Head of caudate nucleus (tissue), 42 donors: ENCODE measurements at regions not wholly inside any gene's neighbourhood (a gene's known extent, or its start where the extent isn't known, plus 50 kb on each side); places are given as distances from the start of the nearest gene placed in this dataset.
A peak's percentile ranks its signal among the peaks of the same experiment; 100 is the strongest.
"Not testable (repeated sequence)": the region's sequence is repeated elsewhere in the genome, so short reads cannot be mapped to it uniquely, and the experiment has no call there.

Experiments used
- DNase-seq, 42 donors: peaks; one replicate each; pipeline versions ENCODE4 v3.0.0 to v3.0.0-alpha.2; 2020 to 2021; ENCODE audit warnings: mixed read lengths in 7 of 42
- intact Hi-C: fragments of 100-400 bp; cut with DNase I; formaldehyde crosslinking; loops from one replicate; pipeline ENCODE4 v1.15.0; 2022

GRCh38 chr3:157610876-157611535 lies 107.8 kb upstream of the VEPH1 start:
- no peak for DNase-seq
- intact Hi-C loops, result no loop called here

DNA sequence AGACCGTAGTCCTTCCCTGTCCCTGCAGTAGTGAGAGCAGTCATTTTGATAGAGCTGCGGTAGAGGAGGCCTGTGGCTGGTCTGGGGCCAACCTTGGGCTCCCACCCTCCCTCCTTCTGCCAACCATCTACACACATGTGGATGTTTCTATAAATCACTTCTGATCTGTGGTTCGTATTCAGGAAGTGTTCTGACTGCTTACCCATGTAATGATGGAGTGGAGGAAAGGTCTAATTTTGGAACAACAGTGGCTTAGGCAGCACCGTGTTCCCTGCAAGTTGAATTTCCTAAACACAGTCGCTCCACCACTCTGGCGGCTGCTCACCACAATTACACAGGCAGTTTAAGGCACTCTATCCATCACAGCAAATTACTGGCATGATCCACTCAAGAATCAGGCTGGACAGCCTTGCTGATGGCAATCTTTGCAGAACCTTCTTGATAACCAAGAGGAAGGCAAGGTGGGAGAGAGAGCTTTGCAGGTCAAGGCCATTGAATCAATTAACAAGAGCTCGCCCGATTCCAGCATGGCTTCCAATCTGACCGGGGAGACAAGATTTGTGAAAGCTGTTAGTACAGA lies 104.7 kb upstream of the VEPH1 start:
- intact Hi-C loops, result no loop called here

GRCh38 chr3:157606852-157607197 lies 103.6 kb upstream of the VEPH1 start:
- DNase-seq, result no peak
- intact Hi-C loops, result no loop called here

More for the DNA sequence above, 104.7 kb upstream of the VEPH1 start:
- DNase-seq, result peak in 1 of 42 donors; percentile 31

- intact Hi-C loops, result no loop called here
- DNase-seq, result peak; percentile 29 to 87 (median 70)
Measured at GRCh38 chr3:157606011-157606851, 103.0 kb upstream of the VEPH1 start.

DNA sequence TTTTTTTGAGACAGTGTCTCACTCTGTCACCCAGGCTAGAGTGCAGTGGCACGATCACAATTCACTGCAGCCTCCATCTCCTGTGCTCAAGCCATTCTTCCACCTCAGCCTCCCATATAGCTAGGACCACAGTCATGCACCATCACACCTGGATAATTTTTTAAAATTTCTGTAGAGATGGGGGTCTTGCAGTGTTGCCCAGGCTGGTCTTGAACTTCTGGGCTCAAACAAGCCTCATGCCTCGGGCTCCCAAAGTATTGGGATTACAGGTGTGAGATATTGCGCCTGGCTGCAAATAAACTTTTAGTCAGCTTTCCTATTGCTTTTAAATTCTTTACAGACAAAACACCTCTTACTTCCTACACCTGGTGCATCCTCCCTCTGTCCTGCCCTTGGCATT lies 102.1 kb upstream of the VEPH1 start:
- intact Hi-C loops, result no loop called here
- peak in 1 of 42 donors; percentile 31 for DNase-seq

GRCh38 chr3:157602424-157602823 lies 99.2 kb upstream of the VEPH1 start:
- DNase-seq, result no peak
- intact Hi-C loops, result no loop called here

GRCh38 chr3:157595259-157595658 lies 92.0 kb upstream of the VEPH1 start:
- no peak for DNase-seq
- intact Hi-C loops, result no loop called here

GRCh38 chr3:157594413-157594812 lies 91.2 kb upstream of the VEPH1 start:
- intact Hi-C loops, result no loop called here
- no peak for DNase-seq

DNA sequence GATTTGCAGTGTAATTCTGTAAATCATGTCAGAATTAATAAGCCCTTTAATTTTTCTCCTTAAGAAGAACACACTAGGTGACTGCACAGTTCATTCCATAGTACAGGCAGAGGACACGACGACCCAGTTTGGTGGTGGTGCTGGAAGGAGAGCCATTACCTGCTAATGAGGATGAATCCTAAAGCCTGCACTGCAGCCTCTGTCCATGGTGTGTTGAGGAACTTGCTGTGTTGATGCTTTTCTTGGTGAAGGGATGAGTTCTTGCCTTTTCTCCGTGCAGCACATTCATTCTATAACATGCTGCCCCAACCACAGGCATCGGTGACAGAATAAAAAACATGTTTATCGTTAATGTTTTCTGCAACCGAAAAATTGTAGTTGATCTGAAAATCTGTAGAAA lies 89.6 kb upstream of the VEPH1 start:
- DNase-seq, result no peak
- intact Hi-C loops, result no loop called here

DNA sequence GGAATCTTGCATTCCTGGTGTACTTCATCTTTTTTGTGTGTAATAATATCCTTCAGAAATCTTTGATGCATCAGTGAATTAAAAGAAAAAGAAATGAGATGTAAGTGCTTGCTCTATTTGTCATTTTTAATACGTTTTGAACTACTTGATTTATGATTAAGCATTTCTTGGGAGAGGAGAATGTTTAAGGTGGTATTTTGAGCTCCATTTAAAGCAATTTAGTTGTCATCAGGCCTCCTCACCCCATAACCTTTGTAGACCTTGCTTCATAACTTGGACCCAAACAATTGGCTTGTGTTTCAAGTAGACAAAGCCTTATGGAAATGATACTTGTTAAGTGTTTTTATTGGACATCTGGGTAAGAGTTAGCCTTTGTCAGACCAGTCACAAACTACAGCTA lies 87.1 kb upstream of the VEPH1 start:
- DNase-seq, result no peak
- intact Hi-C loops, result no loop called here

- DNase-seq, result no peak
- intact Hi-C loops, result no loop called here
Measured at GRCh38 chr3:157589211-157589610, 86.0 kb upstream of the VEPH1 start.

DNA sequence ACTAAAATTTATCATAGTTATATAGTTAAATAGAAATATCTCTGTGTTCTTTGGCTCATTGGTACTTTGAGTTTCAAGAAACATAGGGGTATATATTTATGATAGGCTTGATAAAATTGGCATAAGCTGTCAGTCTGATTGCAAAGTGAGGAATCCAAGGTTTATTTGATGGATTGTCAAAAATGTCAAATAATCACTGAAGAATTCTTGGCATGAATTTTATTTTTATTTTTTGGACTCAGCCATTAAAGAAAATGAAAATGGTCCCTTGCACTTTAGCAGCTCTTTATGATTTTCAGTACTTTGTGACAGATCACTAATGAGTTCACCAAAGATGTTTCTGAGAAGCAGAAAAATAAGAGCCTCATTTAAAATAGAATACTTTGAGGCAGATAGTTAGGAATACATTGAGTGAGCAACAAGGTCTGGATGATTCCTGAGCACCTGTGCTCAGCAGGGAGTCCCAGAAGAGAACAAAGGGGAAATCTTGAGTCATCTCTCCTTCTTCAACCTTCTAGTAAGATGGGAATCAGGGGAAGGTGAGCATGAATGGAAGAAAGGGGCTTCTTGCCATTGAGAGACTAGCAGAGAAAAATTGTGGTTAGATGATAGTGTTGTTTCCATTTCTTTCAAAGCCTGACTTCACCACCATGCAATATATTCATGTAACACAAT lies 85.3 kb upstream of the VEPH1 start:
- no peak for DNase-seq
- intact Hi-C loops, result no loop called here

DNA sequence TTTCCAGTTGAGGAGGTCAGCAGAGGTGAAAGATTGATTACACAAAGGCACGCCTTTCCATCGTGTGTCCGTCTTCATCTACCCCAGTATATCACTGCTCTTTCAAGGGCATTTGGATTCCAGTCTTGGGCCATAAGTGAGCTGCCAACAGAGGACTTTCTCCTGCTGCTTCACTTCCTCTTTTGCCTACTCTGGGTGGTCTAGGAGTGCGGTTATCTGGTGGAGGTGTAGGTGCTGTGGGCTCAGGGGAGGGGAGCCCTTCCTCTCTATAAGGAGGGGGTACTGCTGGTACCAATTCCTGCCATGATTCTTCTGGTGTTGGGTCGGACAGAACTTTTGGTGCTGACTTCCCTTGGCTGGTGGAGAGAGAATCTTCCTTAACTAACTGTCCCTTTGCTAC lies 83.1 kb upstream of the VEPH1 start:
- no peak for DNase-seq
- intact Hi-C loops, result no loop called here

DNA sequence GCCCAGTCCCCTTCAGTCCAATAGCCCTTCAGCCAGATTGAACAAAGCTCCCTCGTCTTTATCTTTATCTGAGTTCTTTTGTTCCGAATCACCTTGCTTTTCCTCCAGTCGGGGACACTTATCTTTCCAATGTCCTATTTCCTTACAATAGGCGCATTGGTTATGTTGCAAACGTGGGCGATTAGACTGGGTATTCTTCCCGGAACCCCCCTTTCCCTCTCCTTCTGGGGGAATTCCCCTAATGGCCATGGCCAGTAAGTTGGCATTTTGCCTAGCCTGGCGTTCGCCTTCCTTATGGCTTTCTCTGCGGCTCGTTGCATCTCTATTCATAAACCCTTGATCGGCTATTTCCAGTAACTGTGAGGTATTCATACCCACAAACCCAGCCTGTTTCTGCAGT lies 82.2 kb upstream of the VEPH1 start:
- no peak for DNase-seq
- intact Hi-C loops, result no loop called here

GRCh38 chr3:157582637-157582973 lies 79.4 kb upstream of the VEPH1 start:
- intact Hi-C loops, result no loop called here
- no peak for DNase-seq

DNA sequence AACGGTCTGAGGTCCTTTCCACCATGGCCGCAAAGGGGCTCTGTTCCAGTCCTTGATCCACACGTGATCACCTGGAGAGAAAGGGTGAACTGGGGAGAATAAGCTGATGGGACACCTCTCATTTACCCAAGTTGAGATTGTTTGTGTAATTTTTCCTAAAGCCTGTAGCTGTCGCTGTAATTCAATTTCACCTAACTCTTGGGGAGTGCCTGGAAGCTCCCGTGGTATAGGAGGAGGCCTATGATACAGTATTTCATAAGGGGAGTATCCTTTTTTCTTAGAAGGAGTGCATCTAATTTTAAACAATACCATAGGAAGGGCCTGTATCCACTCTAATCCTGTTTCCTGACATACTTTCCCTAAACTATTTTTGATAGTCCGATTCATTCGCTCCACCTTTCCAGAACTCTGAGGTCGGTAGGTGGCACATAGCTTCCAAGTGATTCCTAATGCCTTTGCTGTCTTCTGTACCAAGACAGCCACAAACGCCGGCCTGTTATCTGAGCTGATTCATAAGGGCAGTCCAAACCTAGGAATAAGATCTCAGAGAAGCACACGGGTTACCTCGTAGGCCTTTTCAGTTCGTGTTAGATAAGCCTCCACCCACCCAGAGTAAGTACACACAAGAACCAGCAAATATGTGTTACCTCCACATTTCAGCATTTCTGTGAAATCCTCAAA lies 78.9 kb upstream of the VEPH1 start:
- DNase-seq, result peak in 1 of 42 donors; percentile 24
- intact Hi-C loops, result not testable (repeated sequence)

DNA sequence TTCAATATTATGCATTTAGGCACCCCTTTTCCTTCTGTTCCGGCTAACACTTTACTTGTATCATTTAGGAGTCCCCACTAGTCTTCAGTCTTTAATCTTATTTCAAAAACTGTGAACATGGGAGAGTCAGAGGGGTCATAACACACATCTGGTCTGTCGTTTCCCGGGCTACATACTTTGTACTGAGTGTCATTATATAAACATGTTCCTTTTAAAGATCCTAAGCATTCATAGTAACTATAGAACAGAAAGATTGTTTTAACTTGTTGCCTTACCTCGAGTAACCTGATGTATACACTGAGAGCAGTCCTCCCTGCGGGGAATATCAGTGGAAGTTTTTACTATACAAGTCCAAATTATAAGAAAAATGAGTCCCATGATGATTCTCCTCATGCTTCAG lies 78.2 kb upstream of the VEPH1 start:
- intact Hi-C loops, result no loop called here
- no peak for DNase-seq

DNA sequence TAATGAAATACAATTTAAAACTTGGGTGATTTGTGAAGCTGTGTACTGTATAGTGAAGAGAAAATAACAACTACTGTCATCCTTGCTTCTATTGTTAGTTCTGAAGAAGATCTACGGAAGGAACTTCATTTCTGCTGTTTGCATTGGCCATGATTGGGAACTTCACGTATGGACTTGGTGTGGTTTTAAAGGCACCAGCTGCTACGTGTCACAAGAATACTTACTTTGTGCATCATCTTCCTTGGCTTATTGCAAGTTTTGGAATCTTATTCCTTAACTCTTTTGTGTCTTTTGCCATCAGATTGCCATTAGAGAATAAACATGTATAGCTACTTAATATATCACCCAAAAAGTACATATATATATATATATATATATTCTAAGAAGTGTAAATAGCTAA lies 75.0 kb upstream of the VEPH1 start:
- intact Hi-C loops, result no loop called here
- DNase-seq, result no peak

DNA sequence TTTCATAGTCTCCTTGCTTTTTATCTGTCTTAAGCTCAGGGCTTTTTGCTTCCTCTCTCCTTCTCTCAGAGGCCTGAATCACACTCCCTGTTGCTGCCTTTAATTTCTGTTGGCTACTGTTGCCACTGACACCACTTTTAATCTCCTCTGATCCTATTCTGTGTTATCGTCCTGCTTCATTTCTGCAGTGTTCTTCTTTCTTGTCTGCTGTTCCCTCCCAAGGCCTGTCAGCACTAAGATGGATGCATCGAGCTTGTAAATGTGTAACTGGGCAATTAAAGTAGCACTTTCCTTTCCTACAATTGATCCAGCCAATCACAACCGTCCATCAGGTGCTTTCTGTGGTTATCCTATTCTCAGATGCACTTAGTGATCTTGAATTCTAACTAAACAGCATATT lies 71.3 kb upstream of the VEPH1 start:
- no peak for DNase-seq
- intact Hi-C loops, result no loop called here
